ENCODE measurements at regions not wholly inside any gene's neighbourhood (a gene's known extent, or its start where the extent isn't known, plus 50 kb on each side); places are given as distances from the start of the nearest gene placed in this dataset.

DNA sequence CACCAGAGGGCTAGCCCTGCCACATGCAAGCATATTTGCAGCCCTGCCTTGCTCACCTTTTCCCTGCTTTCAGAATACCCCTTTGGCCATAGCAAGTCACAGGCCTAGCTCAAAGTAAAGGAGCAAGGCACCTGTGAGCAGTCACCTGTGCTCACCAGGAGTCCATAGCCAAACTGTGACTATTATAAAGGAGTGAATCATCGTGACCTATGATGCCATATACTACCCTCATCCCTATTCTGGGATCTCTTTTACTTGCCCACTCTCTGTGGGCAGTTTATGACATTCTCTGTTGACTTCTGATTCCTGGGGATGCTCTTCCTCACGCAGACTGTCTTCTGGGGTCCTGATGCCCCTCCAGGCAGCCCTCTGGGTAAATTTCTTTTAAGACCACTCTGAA is 200.5 kb upstream of the NLRP1 start:
- TF ChIP-seq, protein P1, sequence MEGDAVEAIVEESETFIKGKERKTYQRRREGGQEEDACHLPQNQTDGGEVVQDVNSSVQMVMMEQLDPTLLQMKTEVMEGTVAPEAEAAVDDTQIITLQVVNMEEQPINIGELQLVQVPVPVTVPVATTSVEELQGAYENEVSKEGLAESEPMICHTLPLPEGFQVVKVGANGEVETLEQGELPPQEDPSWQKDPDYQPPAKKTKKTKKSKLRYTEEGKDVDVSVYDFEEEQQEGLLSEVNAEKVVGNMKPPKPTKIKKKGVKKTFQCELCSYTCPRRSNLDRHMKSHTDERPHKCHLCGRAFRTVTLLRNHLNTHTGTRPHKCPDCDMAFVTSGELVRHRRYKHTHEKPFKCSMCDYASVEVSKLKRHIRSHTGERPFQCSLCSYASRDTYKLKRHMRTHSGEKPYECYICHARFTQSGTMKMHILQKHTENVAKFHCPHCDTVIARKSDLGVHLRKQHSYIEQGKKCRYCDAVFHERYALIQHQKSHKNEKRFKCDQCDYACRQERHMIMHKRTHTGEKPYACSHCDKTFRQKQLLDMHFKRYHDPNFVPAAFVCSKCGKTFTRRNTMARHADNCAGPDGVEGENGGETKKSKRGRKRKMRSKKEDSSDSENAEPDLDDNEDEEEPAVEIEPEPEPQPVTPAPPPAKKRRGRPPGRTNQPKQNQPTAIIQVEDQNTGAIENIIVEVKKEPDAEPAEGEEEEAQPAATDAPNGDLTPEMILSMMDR (IDR thresholded peaks at IDR 0.05; ENCODE audit: low read depth, low read length, poor library complexity, severe bottlenecking): no peak
- TF ChIP-seq EZH2phosphoT487 (IDR thresholded peaks at IDR 0.05; ENCODE audit: borderline replicate concordance, low read length): no peak
